ES-I3 (cell line): ENCODE measurements at regions not wholly inside any gene's neighbourhood (a gene's known extent, or its start where the extent isn't known, plus 50 kb on each side); places are given as distances from the start of the nearest gene placed in this dataset.
"Not testable (repeated sequence)": the region's sequence is repeated elsewhere in the genome, so short reads cannot be mapped to it uniquely, and the experiment has no call there.

ENCODE experiments used
- H3K36me3 ChIP-seq: 2 replicates; pipeline ENCODE4 v1.6.1; 2013; ENCODE audit warnings: mild to moderate bottlenecking, low read length, control low read depth, moderate library complexity; ENCODE audit not compliant: insufficient read depth
- H3K4me1 ChIP-seq: 2 replicates; pipeline ENCODE4 v1.6.1; 2013; ENCODE audit warnings: mild to moderate bottlenecking, control low read depth, low read length; ENCODE audit not compliant: insufficient read depth
- H3K9ac ChIP-seq: 2 replicates; pipeline ENCODE4 v1.6.1; 2013; ENCODE audit warnings: low read depth, mild to moderate bottlenecking, low read length, moderate library complexity
- H3K9me3 ChIP-seq: 2 replicates; pipeline ENCODE4 v1.6.1; 2013; ENCODE audit warnings: mild to moderate bottlenecking, low read length, moderate library complexity; ENCODE audit not compliant: control insufficient read depth, insufficient read depth

GRCh38 chr11:3429191-3429590, 50.2 kb upstream of the ZNF195 start:
- not testable (repeated sequence) for H3K4me1 ChIP-seq, H3K36me3 ChIP-seq, H3K9me3 ChIP-seq, H3K9ac ChIP-seq
